Suprapubic skin (tissue), 4 donors: ENCODE measurements at regions not wholly inside any gene's neighbourhood (a gene's known extent, or its start where the extent isn't known, plus 50 kb on each side); places are given as distances from the start of the nearest gene placed in this dataset.

Experiments
- DNase-seq, 2 donors: peaks; one replicate each; pipeline ENCODE4 v3.0.0-alpha.2; 2019; ENCODE audit warnings: low spot score in 2 of 2
- H3K27ac ChIP-seq: fragments of 200-600 bp; sonication (generic); one replicate; pipeline ENCODE4 v1.5.1; 2019
- H3K27me3 ChIP-seq: fragments of 200-600 bp; sonication (generic); one replicate; pipeline ENCODE4 v1.5.1; 2019
- H3K36me3 ChIP-seq: fragments of 200-600 bp; sonication (generic); one replicate; pipeline ENCODE4 v1.5.1; 2019
- H3K4me1 ChIP-seq: fragments of 200-600 bp; sonication (generic); one replicate; pipeline ENCODE4 v1.5.1; 2019
- H3K4me3 ChIP-seq: fragments of 200-600 bp; sonication (generic); one replicate; pipeline ENCODE4 v1.5.1; 2019; ENCODE audit warnings: mild to moderate bottlenecking
- H3K9me3 ChIP-seq: fragments of 200-600 bp; sonication (generic); one replicate; pipeline ENCODE4 v1.5.1; 2019
- CTCF ChIP-seq, 2 donors: fragments of 200-600 bp in 1 of 2; fragments of 450-650 bp in 1 of 2; sonication (generic) in 1 of 2; IDR thresholded peaks; one replicate each; pipeline ENCODE4 v1.5.1; 2016 to 2019; ENCODE audit warnings: antibody characterized with exemption in 2 of 2, mild to moderate bottlenecking in 1 of 2, moderate library complexity in 1 of 2
- EP300 ChIP-seq: sonication (generic); formaldehyde crosslinking; IDR thresholded peaks from one replicate; pipeline ENCODE4 v1.6.1; 2017; ENCODE audit warnings: antibody characterized with exemption
- POLR2A ChIP-seq, 2 donors: fragments of 450-650 bp; IDR thresholded peaks; one replicate each; pipeline ENCODE4 v1.6.1; 2017; ENCODE audit warnings: antibody characterized with exemption in 2 of 2, mild to moderate bottlenecking in 2 of 2, moderate library complexity in 2 of 2
- POLR2AphosphoS5 ChIP-seq, 3 donors: sonication (generic); formaldehyde crosslinking; IDR thresholded peaks; one replicate each; pipeline ENCODE4 v1.6.1; 2017; ENCODE audit warnings: antibody characterized with exemption in 3 of 3
- WGBS: methylation state at CpG from one replicate; pipeline ENCODE4 v1.1.5; 2018; 5-methylcytosine and 5-hydroxymethylcytosine counted together

GRCh38 chr5:58066557-58066956 is 393.3 kb downstream of the PLK2 start:
- 88% methylated on average over 1 of the region's 1 CpG for WGBS
- Histone ChIP-seq H3K36me3 (no peaks in the 10 kb centered on the region), H3K4me1 (no peaks in the 10 kb centered on the region), H3K27ac (no peak overlapping the region), H3K27me3 (no peaks in the 10 kb centered on the region), H3K4me3 (no peak overlapping the region), H3K9me3 (no peaks in the 10 kb centered on the region)
- TF ChIP-seq POLR2AphosphoS5 (IDR thresholded peaks at IDR 0.05) (no peak), CTCF (IDR thresholded peaks at IDR 0.05) (no peak), POLR2A (IDR thresholded peaks at IDR 0.05) (no peak), EP300 (no peak)
- no peak for DNase-seq

GRCh38 chr5:58066076-58066475 is 393.8 kb downstream of the PLK2 start:
- Histone ChIP-seq H3K4me1 (no peaks in the 10 kb centered on the region), H3K9me3 (no peaks in the 10 kb centered on the region), H3K4me3 (no peak overlapping the region), H3K27ac (no peak overlapping the region), H3K27me3 (no peaks in the 10 kb centered on the region), H3K36me3 (no peaks in the 10 kb centered on the region)
- WGBS, result 88% methylated on average over 2 of the region's 2 CpGs
- TF ChIP-seq POLR2AphosphoS5 (IDR thresholded peaks at IDR 0.05), result no peak
- TF ChIP-seq CTCF (IDR thresholded peaks at IDR 0.05), result no peak
- TF ChIP-seq POLR2A (IDR thresholded peaks at IDR 0.05), result no peak
- no peak for TF ChIP-seq EP300
- no peak for DNase-seq

GRCh38 chr5:58064801-58065200 is 395.1 kb downstream of the PLK2 start:
- Histone ChIP-seq H3K27ac (no peak overlapping the region), H3K27me3 (no peaks in the 10 kb centered on the region), H3K9me3 (no peaks in the 10 kb centered on the region), H3K4me1 (no peaks in the 10 kb centered on the region), H3K4me3 (no peak overlapping the region), H3K36me3 (no peaks in the 10 kb centered on the region)
- no peak for DNase-seq
- WGBS, result 91% methylated on average over 2 of the region's 2 CpGs
- TF ChIP-seq POLR2AphosphoS5 (IDR thresholded peaks at IDR 0.05) (no peak), CTCF (IDR thresholded peaks at IDR 0.05) (no peak), EP300 (no peak), POLR2A (IDR thresholded peaks at IDR 0.05) (no peak)

GRCh38 chr5:58060996-58061395 is 398.9 kb downstream of the PLK2 start:
- no peak for DNase-seq
- WGBS, result 62% methylated on average over 3 of the region's 3 CpGs
- no peak overlapping the region for H3K4me3 ChIP-seq

GRCh38 chr5:58057324-58057723 is 402.6 kb downstream of the PLK2 start:
- TF ChIP-seq EP300, result no peak
- TF ChIP-seq POLR2A (IDR thresholded peaks at IDR 0.05), result no peak
- no peak for TF ChIP-seq CTCF (IDR thresholded peaks at IDR 0.05)
- no peak for TF ChIP-seq POLR2AphosphoS5 (IDR thresholded peaks at IDR 0.05)
- H3K27ac ChIP-seq, result no peak overlapping the region
- no peak overlapping the region for H3K4me3 ChIP-seq
- H3K4me1 ChIP-seq, result no peaks in the 10 kb centered on the region
- 94% methylated on average over 4 of the region's 4 CpGs for WGBS
- H3K9me3 ChIP-seq, result peaks cover 6% of the 10 kb centered on the region
- no peaks in the 10 kb centered on the region for H3K27me3 ChIP-seq
- H3K36me3 ChIP-seq, result no peaks in the 10 kb centered on the region
- no peak for DNase-seq

More at GRCh38 chr5:58060996-58061395, 398.9 kb downstream of the PLK2 start:
- Histone ChIP-seq H3K27me3 (no peaks in the 10 kb centered on the region), H3K36me3 (no peaks in the 10 kb centered on the region), H3K27ac (no peak overlapping the region), H3K4me1 (no peaks in the 10 kb centered on the region), H3K9me3 (peaks cover 6% of the 10 kb centered on the region)
- TF ChIP-seq CTCF (IDR thresholded peaks at IDR 0.05), result no peak
- TF ChIP-seq EP300, result no peak
- no peak for TF ChIP-seq POLR2A (IDR thresholded peaks at IDR 0.05)
- TF ChIP-seq POLR2AphosphoS5 (IDR thresholded peaks at IDR 0.05), result no peak
